H1 (cell line): ENCODE measurements at regions not wholly inside any gene's neighbourhood (a gene's known extent, or its start where the extent isn't known, plus 50 kb on each side); places are given as distances from the start of the nearest gene placed in this dataset.

Experiments
- ASH2L ChIP-seq: fragments of 200-600, 300-600 bp; sonication (generic); IDR thresholded peaks from one replicate; pipeline ENCODE4 v1.7.1; 2017; ENCODE audit warnings: low read length
- CHD1 ChIP-seq: IDR thresholded peaks from 2 replicates; pipeline ENCODE4 v1.6.1; 2012; ENCODE audit warnings: low read depth, low read length, improper control_type of control experiment
- CHD2 ChIP-seq: IDR thresholded peaks from 2 replicates; pipeline ENCODE4 v1.6.1; 2012; ENCODE audit warnings: low read length, improper control_type of control experiment
- KDM1A ChIP-seq: fragments of 200-600, 300-600 bp; sonication (generic); IDR thresholded peaks from 2 replicates; pipeline ENCODE4 v1.7.1; 2016; ENCODE audit warnings: mild to moderate bottlenecking, low read length, borderline replicate concordance
- NANOG ChIP-seq: IDR thresholded peaks from 2 replicates; pipeline ENCODE4 v1.6.1; 2011; ENCODE audit warnings: low read length, low read depth, mild to moderate bottlenecking, inconsistent platforms; ENCODE audit not compliant: insufficient read depth, poor library complexity, severe bottlenecking
- RAD21 ChIP-seq, 2 experiments: IDR thresholded peaks in 1 of 2; conservative IDR thresholded peaks in 1 of 2; 2 replicates each; pipeline ENCODE4 v1.6.1; 2011; ENCODE audit warnings: low read depth in 2 of 2, low read length in 2 of 2, improper control_type of control experiment in 1 of 2, inconsistent platforms in 1 of 2, mild to moderate bottlenecking in 1 of 2, moderate library complexity in 1 of 2
- RXRA ChIP-seq: IDR thresholded peaks from 2 replicates; pipeline ENCODE4 v1.6.1; 2011; ENCODE audit warnings: low read depth, mild to moderate bottlenecking, low read length, moderate library complexity; ENCODE audit not compliant: insufficient read depth
- SIX5 ChIP-seq: IDR thresholded peaks from 2 replicates; pipeline ENCODE4 v1.6.1; 2011; ENCODE audit warnings: mild to moderate bottlenecking, low read depth, low read length
- TF ChIP-seq, protein P1 (sequence below): fragments of 300-600 bp; sonication (generic); IDR thresholded peaks from 2 replicates; pipeline ENCODE4 v1.7.1; 2012; ENCODE audit warnings: low read length, moderate library complexity, mild to moderate bottlenecking, inconsistent platforms; ENCODE audit not compliant: insufficient replicate concordance
- TF ChIP-seq, protein P2 (sequence below): IDR thresholded peaks from 2 replicates; pipeline ENCODE4 v1.6.1; 2011; ENCODE audit warnings: low read depth, mild to moderate bottlenecking, low read length; ENCODE audit not compliant: insufficient read depth

DNA sequence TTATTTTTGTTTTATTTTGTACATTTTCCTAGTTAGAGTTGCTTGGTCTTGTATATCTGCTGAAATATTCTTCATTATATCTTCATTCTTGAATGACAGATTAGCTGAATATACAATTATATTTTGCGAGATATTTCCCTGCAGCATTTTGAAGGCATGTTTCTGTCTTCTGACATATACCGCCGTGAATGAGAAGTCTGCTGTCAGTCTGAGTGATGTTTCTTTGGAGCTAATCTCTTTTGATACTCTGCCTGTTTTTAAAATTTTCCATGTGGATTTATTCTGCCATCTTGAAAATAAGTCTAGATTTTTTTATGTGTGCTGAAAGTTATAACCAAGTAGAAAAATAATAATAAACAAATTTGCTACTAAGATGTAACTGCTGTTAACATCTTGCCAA, 148.5 kb downstream of the MAGEC1 start (continued):
- TF ChIP-seq, protein P1, sequence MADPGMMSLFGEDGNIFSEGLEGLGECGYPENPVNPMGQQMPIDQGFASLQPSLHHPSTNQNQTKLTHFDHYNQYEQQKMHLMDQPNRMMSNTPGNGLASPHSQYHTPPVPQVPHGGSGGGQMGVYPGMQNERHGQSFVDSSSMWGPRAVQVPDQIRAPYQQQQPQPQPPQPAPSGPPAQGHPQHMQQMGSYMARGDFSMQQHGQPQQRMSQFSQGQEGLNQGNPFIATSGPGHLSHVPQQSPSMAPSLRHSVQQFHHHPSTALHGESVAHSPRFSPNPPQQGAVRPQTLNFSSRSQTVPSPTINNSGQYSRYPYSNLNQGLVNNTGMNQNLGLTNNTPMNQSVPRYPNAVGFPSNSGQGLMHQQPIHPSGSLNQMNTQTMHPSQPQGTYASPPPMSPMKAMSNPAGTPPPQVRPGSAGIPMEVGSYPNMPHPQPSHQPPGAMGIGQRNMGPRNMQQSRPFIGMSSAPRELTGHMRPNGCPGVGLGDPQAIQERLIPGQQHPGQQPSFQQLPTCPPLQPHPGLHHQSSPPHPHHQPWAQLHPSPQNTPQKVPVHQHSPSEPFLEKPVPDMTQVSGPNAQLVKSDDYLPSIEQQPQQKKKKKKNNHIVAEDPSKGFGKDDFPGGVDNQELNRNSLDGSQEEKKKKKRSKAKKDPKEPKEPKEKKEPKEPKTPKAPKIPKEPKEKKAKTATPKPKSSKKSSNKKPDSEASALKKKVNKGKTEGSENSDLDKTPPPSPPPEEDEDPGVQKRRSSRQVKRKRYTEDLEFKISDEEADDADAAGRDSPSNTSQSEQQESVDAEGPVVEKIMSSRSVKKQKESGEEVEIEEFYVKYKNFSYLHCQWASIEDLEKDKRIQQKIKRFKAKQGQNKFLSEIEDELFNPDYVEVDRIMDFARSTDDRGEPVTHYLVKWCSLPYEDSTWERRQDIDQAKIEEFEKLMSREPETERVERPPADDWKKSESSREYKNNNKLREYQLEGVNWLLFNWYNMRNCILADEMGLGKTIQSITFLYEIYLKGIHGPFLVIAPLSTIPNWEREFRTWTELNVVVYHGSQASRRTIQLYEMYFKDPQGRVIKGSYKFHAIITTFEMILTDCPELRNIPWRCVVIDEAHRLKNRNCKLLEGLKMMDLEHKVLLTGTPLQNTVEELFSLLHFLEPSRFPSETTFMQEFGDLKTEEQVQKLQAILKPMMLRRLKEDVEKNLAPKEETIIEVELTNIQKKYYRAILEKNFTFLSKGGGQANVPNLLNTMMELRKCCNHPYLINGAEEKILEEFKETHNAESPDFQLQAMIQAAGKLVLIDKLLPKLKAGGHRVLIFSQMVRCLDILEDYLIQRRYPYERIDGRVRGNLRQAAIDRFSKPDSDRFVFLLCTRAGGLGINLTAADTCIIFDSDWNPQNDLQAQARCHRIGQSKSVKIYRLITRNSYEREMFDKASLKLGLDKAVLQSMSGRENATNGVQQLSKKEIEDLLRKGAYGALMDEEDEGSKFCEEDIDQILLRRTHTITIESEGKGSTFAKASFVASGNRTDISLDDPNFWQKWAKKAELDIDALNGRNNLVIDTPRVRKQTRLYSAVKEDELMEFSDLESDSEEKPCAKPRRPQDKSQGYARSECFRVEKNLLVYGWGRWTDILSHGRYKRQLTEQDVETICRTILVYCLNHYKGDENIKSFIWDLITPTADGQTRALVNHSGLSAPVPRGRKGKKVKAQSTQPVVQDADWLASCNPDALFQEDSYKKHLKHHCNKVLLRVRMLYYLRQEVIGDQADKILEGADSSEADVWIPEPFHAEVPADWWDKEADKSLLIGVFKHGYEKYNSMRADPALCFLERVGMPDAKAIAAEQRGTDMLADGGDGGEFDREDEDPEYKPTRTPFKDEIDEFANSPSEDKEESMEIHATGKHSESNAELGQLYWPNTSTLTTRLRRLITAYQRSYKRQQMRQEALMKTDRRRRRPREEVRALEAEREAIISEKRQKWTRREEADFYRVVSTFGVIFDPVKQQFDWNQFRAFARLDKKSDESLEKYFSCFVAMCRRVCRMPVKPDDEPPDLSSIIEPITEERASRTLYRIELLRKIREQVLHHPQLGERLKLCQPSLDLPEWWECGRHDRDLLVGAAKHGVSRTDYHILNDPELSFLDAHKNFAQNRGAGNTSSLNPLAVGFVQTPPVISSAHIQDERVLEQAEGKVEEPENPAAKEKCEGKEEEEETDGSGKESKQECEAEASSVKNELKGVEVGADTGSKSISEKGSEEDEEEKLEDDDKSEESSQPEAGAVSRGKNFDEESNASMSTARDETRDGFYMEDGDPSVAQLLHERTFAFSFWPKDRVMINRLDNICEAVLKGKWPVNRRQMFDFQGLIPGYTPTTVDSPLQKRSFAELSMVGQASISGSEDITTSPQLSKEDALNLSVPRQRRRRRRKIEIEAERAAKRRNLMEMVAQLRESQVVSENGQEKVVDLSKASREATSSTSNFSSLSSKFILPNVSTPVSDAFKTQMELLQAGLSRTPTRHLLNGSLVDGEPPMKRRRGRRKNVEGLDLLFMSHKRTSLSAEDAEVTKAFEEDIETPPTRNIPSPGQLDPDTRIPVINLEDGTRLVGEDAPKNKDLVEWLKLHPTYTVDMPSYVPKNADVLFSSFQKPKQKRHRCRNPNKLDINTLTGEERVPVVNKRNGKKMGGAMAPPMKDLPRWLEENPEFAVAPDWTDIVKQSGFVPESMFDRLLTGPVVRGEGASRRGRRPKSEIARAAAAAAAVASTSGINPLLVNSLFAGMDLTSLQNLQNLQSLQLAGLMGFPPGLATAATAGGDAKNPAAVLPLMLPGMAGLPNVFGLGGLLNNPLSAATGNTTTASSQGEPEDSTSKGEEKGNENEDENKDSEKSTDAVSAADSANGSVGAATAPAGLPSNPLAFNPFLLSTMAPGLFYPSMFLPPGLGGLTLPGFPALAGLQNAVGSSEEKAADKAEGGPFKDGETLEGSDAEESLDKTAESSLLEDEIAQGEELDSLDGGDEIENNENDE = no peak
- TF ChIP-seq SIX5 = no peak
- TF ChIP-seq, protein P2, sequence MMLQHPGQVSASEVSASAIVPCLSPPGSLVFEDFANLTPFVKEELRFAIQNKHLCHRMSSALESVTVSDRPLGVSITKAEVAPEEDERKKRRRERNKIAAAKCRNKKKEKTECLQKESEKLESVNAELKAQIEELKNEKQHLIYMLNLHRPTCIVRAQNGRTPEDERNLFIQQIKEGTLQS = no peak
- TF ChIP-seq RXRA = no peak
- no peak for TF ChIP-seq KDM1A
- TF ChIP-seq CHD2 = no peak
- TF ChIP-seq NANOG = no peak
- no peak for TF ChIP-seq ASH2L
- no peak for TF ChIP-seq CHD1
- no peak for TF ChIP-seq RAD21 (IDR thresholded peaks at IDR 0.05 in 1 of 2, conservative IDR thresholded peaks at IDR 0.05 in 1 of 2; ENCODE audit: low read depth in 2 of 2, low read length in 2 of 2)
